Spleen (tissue), 11 donors: ENCODE measurements at regions not wholly inside any gene's neighbourhood (a gene's known extent, or its start where the extent isn't known, plus 50 kb on each side); places are given as distances from the start of the nearest gene placed in this dataset.

Experiments used
- DNase-seq: peaks from one replicate; pipeline ENCODE4 v3.0.0-alpha.2; 2020
- H3K27ac ChIP-seq, 8 donors: fragments of 200-600 bp; sonication (generic) in 7 of 8; 1 replicate in 4 of 8; 2 replicates in 4 of 8; pipeline versions ENCODE4 v1.5.0 to v1.8.0; 2016 to 2021; ENCODE audit warnings: inconsistent platforms in 4 of 8, mild to moderate bottlenecking in 4 of 8, moderate library complexity in 1 of 8
- H3K27me3 ChIP-seq, 7 donors: fragments of 200-600 bp; sonication (generic) in 6 of 7; replicated peaks in 1 of 7; 1 replicate in 4 of 7; 2 replicates in 3 of 7; pipeline versions ENCODE4 v1.5.0 to v1.8.0; 2016 to 2021; ENCODE audit warnings: inconsistent platforms in 3 of 7, mild to moderate bottlenecking in 1 of 7
- H3K36me3 ChIP-seq, 6 donors: fragments of 200-600 bp; sonication (generic) in 5 of 6; 1 replicate in 4 of 6; 2 replicates in 2 of 6; pipeline versions ENCODE4 v1.5.0 to v1.8.0; 2016 to 2021; ENCODE audit warnings: inconsistent platforms in 2 of 6
- H3K4me1 ChIP-seq, 6 donors: fragments of 200-600 bp; sonication (generic) in 5 of 6; 1 replicate in 3 of 6; 2 replicates in 3 of 6; pipeline versions ENCODE4 v1.5.0 to v1.8.0; 2016 to 2021; ENCODE audit warnings: inconsistent platforms in 3 of 6
- H3K4me3 ChIP-seq, 8 donors: fragments of 200-600 bp; sonication (generic) in 7 of 8; 1 replicate in 4 of 8; 2 replicates in 4 of 8; pipeline versions ENCODE4 v1.5.0 to v1.8.0; 2016 to 2021; ENCODE audit warnings: inconsistent platforms in 4 of 8, mild to moderate bottlenecking in 4 of 8, moderate library complexity in 2 of 8
- H3K9me3 ChIP-seq, 8 donors: fragments of 200-600 bp; sonication (generic) in 7 of 8; 1 replicate in 4 of 8; 2 replicates in 4 of 8; pipeline versions ENCODE4 v1.5.0 to v1.8.0; 2016 to 2021; ENCODE audit warnings: inconsistent platforms in 4 of 8
- POLR2A ChIP-seq, 3 donors: fragments of 450-650 bp; IDR thresholded peaks; one replicate each; pipeline ENCODE4 v1.5.1; 2017; ENCODE audit warnings: antibody characterized with exemption in 3 of 3, mild to moderate bottlenecking in 1 of 3
- POLR2AphosphoS5 ChIP-seq, 3 donors: sonication (generic); formaldehyde crosslinking; IDR thresholded peaks; one replicate each; pipeline ENCODE4 v1.5.1; 2017; ENCODE audit warnings: antibody characterized with exemption in 3 of 3
- WGBS, 5 donors: extraction: QIAGEN DNeasy Blood & Tissue Kit in 3 of 5; methylation state at CpG; one replicate each; pipeline versions ENCODE4 v1.1.5 to v1.1.7; 2013 to 2018; 5-methylcytosine and 5-hydroxymethylcytosine counted together
- intact Hi-C: fragments of 100-400 bp; cut with DNase I; formaldehyde crosslinking; loops from one replicate; pipeline ENCODE4 v1.15.0; 2023; ENCODE audit warnings: low total_unique reads
- TF ChIP-seq, protein P1 (sequence below), 11 experiments: fragments of 200-600 bp in 7 of 11; fragments of 450-650 bp in 4 of 11; sonication (generic) in 4 of 11; IDR thresholded peaks in 8 of 11; conservative IDR thresholded peaks in 3 of 11; 1 replicate in 7 of 11; 2 replicates in 4 of 11; pipeline versions ENCODE4 v1.4.0 to v1.8.0; 2016 to 2021; ENCODE audit warnings: antibody characterized with exemption in 11 of 11, inconsistent platforms in 4 of 11, mild to moderate bottlenecking in 1 of 11
- donor health status: healthy with polysubstance abuse.
- donor health status: DM: no; HTN: no; CAD: no; lungs with moderate emphysema.
- donor health status: DM: no; HTN: no; CAD: no.
- donor health status: Bipolar disorder and iron deficiency.
- donor health status: healthy.
- donor health status: DM: no; HTN: no; CAD: no.
- donor health status: DM: yes; HTN: yes; CAD: no.

- no peaks in the 10 kb centered on the region for H3K9me3 ChIP-seq
- intact Hi-C loops: no loop called here
- TF ChIP-seq POLR2A (IDR thresholded peaks at IDR 0.05) (no peak), POLR2AphosphoS5 (IDR thresholded peaks at IDR 0.05) (no peak)
- TF ChIP-seq, protein P1, sequence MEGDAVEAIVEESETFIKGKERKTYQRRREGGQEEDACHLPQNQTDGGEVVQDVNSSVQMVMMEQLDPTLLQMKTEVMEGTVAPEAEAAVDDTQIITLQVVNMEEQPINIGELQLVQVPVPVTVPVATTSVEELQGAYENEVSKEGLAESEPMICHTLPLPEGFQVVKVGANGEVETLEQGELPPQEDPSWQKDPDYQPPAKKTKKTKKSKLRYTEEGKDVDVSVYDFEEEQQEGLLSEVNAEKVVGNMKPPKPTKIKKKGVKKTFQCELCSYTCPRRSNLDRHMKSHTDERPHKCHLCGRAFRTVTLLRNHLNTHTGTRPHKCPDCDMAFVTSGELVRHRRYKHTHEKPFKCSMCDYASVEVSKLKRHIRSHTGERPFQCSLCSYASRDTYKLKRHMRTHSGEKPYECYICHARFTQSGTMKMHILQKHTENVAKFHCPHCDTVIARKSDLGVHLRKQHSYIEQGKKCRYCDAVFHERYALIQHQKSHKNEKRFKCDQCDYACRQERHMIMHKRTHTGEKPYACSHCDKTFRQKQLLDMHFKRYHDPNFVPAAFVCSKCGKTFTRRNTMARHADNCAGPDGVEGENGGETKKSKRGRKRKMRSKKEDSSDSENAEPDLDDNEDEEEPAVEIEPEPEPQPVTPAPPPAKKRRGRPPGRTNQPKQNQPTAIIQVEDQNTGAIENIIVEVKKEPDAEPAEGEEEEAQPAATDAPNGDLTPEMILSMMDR (IDR thresholded peaks at IDR 0.05 in 8 of 11, conservative IDR thresholded peaks at IDR 0.05 in 3 of 11): no peak
- no peaks in the 10 kb centered on the region for H3K36me3 ChIP-seq
- 54 to 78% (median 67%) methylated on average over 1 of the region's 1 CpG for WGBS, 5 donors
- no peaks in the 10 kb centered on the region for H3K27me3 ChIP-seq
- no peak overlapping the region for H3K27ac ChIP-seq
- no peak overlapping the region for H3K4me3 ChIP-seq
- H3K4me1 ChIP-seq: no peaks in the 10 kb centered on the region
- DNase-seq: no peak
Observed at GRCh38 chr5:106127341-106127781, 1543.4 kb downstream of the EFNA5 start.

GRCh38 chr5:106121972-106122605 is 1548.6 kb downstream of the EFNA5 start:
- WGBS, 5 donors: 60 to 81% (median 71%) methylated on average over 7 of the region's 7 CpGs
- intact Hi-C loops: no loop called here
- no peak overlapping the region for H3K27ac ChIP-seq
- DNase-seq: no peak
- no peaks in the 10 kb centered on the region for H3K4me1 ChIP-seq
- H3K36me3 ChIP-seq: no peaks in the 10 kb centered on the region
- TF ChIP-seq POLR2A (IDR thresholded peaks at IDR 0.05) (no peak), POLR2AphosphoS5 (IDR thresholded peaks at IDR 0.05) (no peak)
- TF ChIP-seq, protein P1 (IDR thresholded peaks at IDR 0.05 in 8 of 11, conservative IDR thresholded peaks at IDR 0.05 in 3 of 11): peak in 5 of 11 experiments; percentile 28 to 50 (median 46)
- no peaks in the 10 kb centered on the region for H3K9me3 ChIP-seq
- no peaks in the 10 kb centered on the region for H3K27me3 ChIP-seq
- no peak overlapping the region for H3K4me3 ChIP-seq

GRCh38 chr5:106116682-106117081 is 1554.1 kb downstream of the EFNA5 start:
- TF ChIP-seq, protein P1 (IDR thresholded peaks at IDR 0.05 in 8 of 11, conservative IDR thresholded peaks at IDR 0.05 in 3 of 11): no peak
- no peak for TF ChIP-seq POLR2AphosphoS5 (IDR thresholded peaks at IDR 0.05)
- no peak for TF ChIP-seq POLR2A (IDR thresholded peaks at IDR 0.05)
- intact Hi-C loops: no loop called here
- Histone ChIP-seq H3K36me3 (no peaks in the 10 kb centered on the region), H3K27me3 (no peaks in the 10 kb centered on the region), H3K27ac (no peak overlapping the region), H3K9me3 (peaks cover 0 to 18% (median 14%) of the 10 kb centered on the region in 8 donors), H3K4me3 (no peak overlapping the region), H3K4me1 (no peaks in the 10 kb centered on the region)
- DNase-seq: no peak
- WGBS, 5 donors: 77 to 84% (median 80%) methylated on average over 3 of the region's 3 CpGs

DNA sequence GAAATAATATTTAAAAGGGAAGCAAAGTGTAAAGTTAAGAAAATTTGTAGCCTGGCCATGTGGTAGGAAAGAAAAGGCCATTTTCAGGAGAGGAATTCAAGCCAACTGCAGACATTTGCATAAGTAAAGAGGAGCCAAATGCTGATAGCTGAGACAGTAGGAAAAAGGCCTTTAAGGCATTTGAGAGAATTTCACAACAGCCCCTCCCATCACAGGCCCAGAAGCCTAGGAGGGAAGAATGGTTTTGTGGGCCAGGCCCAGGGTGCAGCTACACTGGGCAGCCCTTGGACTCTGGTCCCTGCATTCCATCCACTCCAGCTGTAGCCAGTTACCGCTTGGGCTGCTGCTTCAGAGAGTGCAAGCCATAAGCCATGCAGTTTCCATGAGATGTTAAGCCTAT is 1556.8 kb downstream of the EFNA5 start:
- WGBS, 5 donors: 72 to 100% (median 88%) methylated on average over 1 of the region's 1 CpG
- no peak for DNase-seq
- TF ChIP-seq POLR2A (IDR thresholded peaks at IDR 0.05) (no peak), POLR2AphosphoS5 (IDR thresholded peaks at IDR 0.05) (no peak)
- TF ChIP-seq, protein P1 (IDR thresholded peaks at IDR 0.05 in 8 of 11, conservative IDR thresholded peaks at IDR 0.05 in 3 of 11): no peak
- Histone ChIP-seq H3K4me3 (no peak overlapping the region), H3K27me3 (no peaks in the 10 kb centered on the region), H3K36me3 (no peaks in the 10 kb centered on the region), H3K4me1 (no peaks in the 10 kb centered on the region), H3K9me3 (peaks cover 0 to 18% (median 14%) of the 10 kb centered on the region in 8 donors), H3K27ac (peak overlapping the region in 1 of 8 donors; percentile 17)
- intact Hi-C loops: no loop called here
